Esophagus muscularis mucosa (tissue), 4 donors: ENCODE measurements at regions not wholly inside any gene's neighbourhood (a gene's known extent, or its start where the extent isn't known, plus 50 kb on each side); places are given as distances from the start of the nearest gene placed in this dataset.

ENCODE experiments used
- DNase-seq: peaks from one replicate; pipeline ENCODE4 v3.0.0-alpha.2; 2017; ENCODE audit errors: extremely low spot score
- H3K27ac ChIP-seq, 4 donors: fragments of 200-600 bp; sonication (generic); replicated peaks in 1 of 4; 1 replicate in 3 of 4; 2 replicates in 1 of 4; pipeline ENCODE4 v1.5.1; 2016 to 2019; ENCODE audit warnings: mild to moderate bottlenecking in 1 of 4
- H3K27me3 ChIP-seq, 4 donors: fragments of 200-600 bp; sonication (generic); one replicate each; pipeline versions ENCODE4 v1.5.1 to v1.6.0; 2016 to 2019
- H3K36me3 ChIP-seq, 4 donors: fragments of 200-600 bp; sonication (generic); one replicate each; pipeline ENCODE4 v1.5.1; 2016 to 2019
- H3K4me1 ChIP-seq, 4 donors: fragments of 200-600 bp; sonication (generic); one replicate each; pipeline ENCODE4 v1.5.1; 2016 to 2019
- H3K4me3 ChIP-seq, 4 donors: fragments of 200-600 bp; sonication (generic); 1 replicate in 2 of 4; 2 replicates in 2 of 4; pipeline ENCODE4 v1.5.1; 2016 to 2019; ENCODE audit warnings: mild to moderate bottlenecking in 4 of 4, moderate library complexity in 1 of 4
- H3K9me3 ChIP-seq, 4 donors: fragments of 200-600 bp; sonication (generic); 1 replicate in 3 of 4; 2 replicates in 1 of 4; pipeline ENCODE4 v1.5.1; 2016 to 2019
- EP300 ChIP-seq: sonication (generic); formaldehyde crosslinking; IDR thresholded peaks from one replicate; pipeline ENCODE4 v1.6.1; 2017; ENCODE audit warnings: antibody characterized with exemption
- POLR2A ChIP-seq: fragments of 450-650 bp; IDR thresholded peaks from one replicate; pipeline ENCODE4 v1.6.1; 2017; ENCODE audit warnings: antibody characterized with exemption, moderate library complexity, mild to moderate bottlenecking, low read depth
- POLR2AphosphoS5 ChIP-seq, 2 donors: sonication (generic); formaldehyde crosslinking; IDR thresholded peaks; one replicate each; pipeline ENCODE4 v1.6.1; 2017; ENCODE audit warnings: antibody characterized with exemption in 2 of 2
- WGBS: methylation state at CpG from one replicate; pipeline ENCODE4 v1.1.5; 2018; 5-methylcytosine and 5-hydroxymethylcytosine counted together
- intact Hi-C: fragments of 100-400 bp; cut with DNase I; formaldehyde crosslinking; loops from one replicate; pipeline ENCODE4 v1.15.1; 2023
- TF ChIP-seq, protein P1 (sequence below), 3 experiments: fragments of 200-600 bp in 2 of 3; fragments of 450-650 bp in 1 of 3; sonication (generic) in 2 of 3; IDR thresholded peaks; one replicate each; pipeline ENCODE4 v1.5.1; 2017 to 2019; ENCODE audit warnings: antibody characterized with exemption in 3 of 3, mild to moderate bottlenecking in 2 of 3, moderate library complexity in 1 of 3

- TF ChIP-seq POLR2AphosphoS5 (IDR thresholded peaks at IDR 0.05) (no peak), EP300 (no peak)
- TF ChIP-seq, protein P1, sequence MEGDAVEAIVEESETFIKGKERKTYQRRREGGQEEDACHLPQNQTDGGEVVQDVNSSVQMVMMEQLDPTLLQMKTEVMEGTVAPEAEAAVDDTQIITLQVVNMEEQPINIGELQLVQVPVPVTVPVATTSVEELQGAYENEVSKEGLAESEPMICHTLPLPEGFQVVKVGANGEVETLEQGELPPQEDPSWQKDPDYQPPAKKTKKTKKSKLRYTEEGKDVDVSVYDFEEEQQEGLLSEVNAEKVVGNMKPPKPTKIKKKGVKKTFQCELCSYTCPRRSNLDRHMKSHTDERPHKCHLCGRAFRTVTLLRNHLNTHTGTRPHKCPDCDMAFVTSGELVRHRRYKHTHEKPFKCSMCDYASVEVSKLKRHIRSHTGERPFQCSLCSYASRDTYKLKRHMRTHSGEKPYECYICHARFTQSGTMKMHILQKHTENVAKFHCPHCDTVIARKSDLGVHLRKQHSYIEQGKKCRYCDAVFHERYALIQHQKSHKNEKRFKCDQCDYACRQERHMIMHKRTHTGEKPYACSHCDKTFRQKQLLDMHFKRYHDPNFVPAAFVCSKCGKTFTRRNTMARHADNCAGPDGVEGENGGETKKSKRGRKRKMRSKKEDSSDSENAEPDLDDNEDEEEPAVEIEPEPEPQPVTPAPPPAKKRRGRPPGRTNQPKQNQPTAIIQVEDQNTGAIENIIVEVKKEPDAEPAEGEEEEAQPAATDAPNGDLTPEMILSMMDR (IDR thresholded peaks at IDR 0.05), result no peak
- Histone ChIP-seq H3K27ac (peak overlapping the region; percentile 71 to 83 (median 78)), H3K4me1 (peaks cover 21 to 32% (median 31%) of the 10 kb centered on the region in 4 donors), H3K9me3 (no peaks in the 10 kb centered on the region), H3K36me3 (no peaks in the 10 kb centered on the region), H3K4me3 (no peak overlapping the region), H3K27me3 (no peaks in the 10 kb centered on the region)
- WGBS, result 22% methylated on average over 2 of the region's 2 CpGs
- no peak for DNase-seq
- intact Hi-C loops, result loop anchor here (10.0 kb wide), 2 partner anchors 149 to 561 kb away; partner anchors contain the start of gene KLF6
Measured at GRCh38 chr10:4345877-4346646, 479.9 kb upstream of the AKR1E2 start.

- intact Hi-C loops, result loop anchor here (5.0 to 10.0 kb wide), 3 partner anchors 92 to 560 kb away; partner anchors contain the start of gene KLF6
- WGBS, result 26% methylated on average over 10 of the region's 10 CpGs
Measured at GRCh38 chr10:4344492-4344994, 481.5 kb upstream of the AKR1E2 start.

DNA sequence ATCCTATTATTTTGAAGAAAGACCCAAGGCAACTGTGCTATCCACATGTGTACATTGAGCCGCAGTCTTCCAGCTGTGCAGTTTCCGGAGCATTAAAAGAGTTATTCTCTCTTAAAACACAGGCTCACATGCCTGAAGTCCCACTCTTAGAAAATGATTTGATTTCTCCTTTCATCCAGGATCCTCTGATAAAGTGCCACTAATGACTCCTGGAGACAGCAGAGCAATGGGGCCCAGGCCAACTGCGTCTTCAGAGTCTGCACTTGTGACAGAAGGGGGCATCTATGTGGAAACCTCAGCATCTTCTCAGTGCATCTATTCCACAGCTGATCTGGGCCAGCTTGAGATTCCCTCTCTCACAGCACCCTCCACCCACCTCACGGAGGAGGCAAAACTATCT lies 482.1 kb upstream of the AKR1E2 start:
- TF ChIP-seq EP300 (no peak), POLR2A (no peak), POLR2AphosphoS5 (IDR thresholded peaks at IDR 0.05) (no peak)
- TF ChIP-seq, protein P1 (IDR thresholded peaks at IDR 0.05), result no peak
- no peak overlapping the region for H3K4me3 ChIP-seq

More at GRCh38 chr10:4344492-4344994, 481.5 kb upstream of the AKR1E2 start:
- peak overlapping the region; percentile 71 to 83 (median 78) for H3K27ac ChIP-seq
- DNase-seq, result no peak
- H3K4me3 ChIP-seq, result peak overlapping the region in 1 of 4 donors; percentile 1
- H3K36me3 ChIP-seq, result no peaks in the 10 kb centered on the region
- H3K4me1 ChIP-seq, result peaks cover 21 to 32% (median 31%) of the 10 kb centered on the region in 4 donors
- no peaks in the 10 kb centered on the region for H3K27me3 ChIP-seq
- H3K9me3 ChIP-seq, result no peaks in the 10 kb centered on the region
- TF ChIP-seq POLR2A (no peak), EP300 (peak; percentile 78), POLR2AphosphoS5 (IDR thresholded peaks at IDR 0.05) (peak; percentile 77 to 86)
- TF ChIP-seq, protein P1 (IDR thresholded peaks at IDR 0.05), result peak in 1 of 3 experiments; percentile 40

DNA sequence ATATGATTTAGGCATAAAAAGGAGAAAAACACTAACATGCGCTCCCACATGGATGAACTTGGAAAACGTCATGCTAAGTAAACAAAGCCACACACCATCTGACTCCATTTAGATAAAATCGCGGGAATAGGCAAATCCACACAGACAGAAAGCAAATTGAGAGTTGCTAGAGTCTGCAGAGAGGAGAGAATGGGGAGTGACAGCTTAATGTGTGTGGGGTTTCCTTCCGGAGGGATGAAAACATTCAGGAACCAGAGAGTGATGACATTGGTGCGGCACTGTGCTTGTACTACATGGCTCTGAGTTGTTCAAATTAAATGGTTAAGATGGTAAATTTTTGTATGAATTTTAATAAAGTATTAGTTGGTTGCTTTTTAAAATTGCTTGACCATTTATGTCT lies 482.9 kb upstream of the AKR1E2 start:
- no peaks in the 10 kb centered on the region for H3K27me3 ChIP-seq
- peak overlapping the region in 1 of 4 donors; percentile 71 for H3K27ac ChIP-seq
- intact Hi-C loops, result loop anchor here (5.0 to 10.0 kb wide), 3 partner anchors 91 to 558 kb away; partner anchors contain the start of gene KLF6
- 91% methylated on average over 6 of the region's 6 CpGs for WGBS
- H3K4me3 ChIP-seq, result no peak overlapping the region
- DNase-seq, result no peak
- H3K9me3 ChIP-seq, result no peaks in the 10 kb centered on the region
- TF ChIP-seq EP300 (no peak), POLR2A (no peak), POLR2AphosphoS5 (IDR thresholded peaks at IDR 0.05) (no peak)
- TF ChIP-seq, protein P1 (IDR thresholded peaks at IDR 0.05), result no peak
- H3K4me1 ChIP-seq, result peaks cover 21 to 32% (median 31%) of the 10 kb centered on the region in 4 donors
- H3K36me3 ChIP-seq, result no peaks in the 10 kb centered on the region

More for the DNA sequence above, 482.1 kb upstream of the AKR1E2 start:
- no peaks in the 10 kb centered on the region for H3K9me3 ChIP-seq
- H3K4me1 ChIP-seq, result peaks cover 21 to 32% (median 31%) of the 10 kb centered on the region in 4 donors
- no peaks in the 10 kb centered on the region for H3K27me3 ChIP-seq
- peak overlapping the region; percentile 71 to 83 (median 78) for H3K27ac ChIP-seq
- no peaks in the 10 kb centered on the region for H3K36me3 ChIP-seq
- 84% methylated on average over 4 of the region's 4 CpGs for WGBS
- intact Hi-C loops, result loop anchor here (5.0 to 10.0 kb wide), 3 partner anchors 92 to 559 kb away; partner anchors contain the start of gene KLF6
- no peak for DNase-seq
